HL-60 (cell line): ENCODE measurements at regions not wholly inside any gene's neighbourhood (a gene's known extent, or its start where the extent isn't known, plus 50 kb on each side); places are given as distances from the start of the nearest gene placed in this dataset.

Experiments used
- DNase-seq, 2 experiments: peaks; one replicate each; pipeline ENCODE4 v3.0.0-alpha.2; 2010 to 2020; ENCODE audit warnings: low read depth in 1 of 2, low spot score in 1 of 2
- H3K27ac ChIP-seq: fragments of 250-450 bp; sonication (Bioruptor Pico); replicated peaks from 2 replicates; pipeline ENCODE4 v1.5.1; 2020; ENCODE audit warnings: mild to moderate bottlenecking, moderate library complexity
- H3K27me3 ChIP-seq: fragments of 250-450 bp; sonication (Bioruptor Pico); 2 replicates; pipeline ENCODE4 v1.5.1; 2021; ENCODE audit warnings: mild to moderate bottlenecking, moderate library complexity; ENCODE audit not compliant: insufficient read depth, poor library complexity, severe bottlenecking
- H3K4me3 ChIP-seq: replicated peaks from 2 replicates; pipeline ENCODE4 v1.5.1; 2011; ENCODE audit warnings: mild to moderate bottlenecking, control low read depth, low read length; ENCODE audit not compliant: insufficient read depth
- GABPA ChIP-seq: IDR thresholded peaks from 2 replicates; pipeline ENCODE4 v1.6.1; 2012; ENCODE audit warnings: low read depth
- POLR2AphosphoS5 ChIP-seq: IDR thresholded peaks from 2 replicates; pipeline ENCODE4 v1.6.1; 2012; ENCODE audit warnings: low read depth
- SPI1 ChIP-seq: IDR thresholded peaks from 2 replicates; pipeline ENCODE4 v1.6.1; 2012; ENCODE audit warnings: low read depth, mild to moderate bottlenecking, borderline replicate concordance
- TF ChIP-seq, protein P1 (sequence below): IDR thresholded peaks from 2 replicates; pipeline ENCODE4 v1.6.1; 2012; ENCODE audit warnings: low read depth; ENCODE audit not compliant: insufficient replicate concordance
- TF ChIP-seq, protein P2 (sequence below): IDR thresholded peaks from one replicate; pipeline ENCODE4 v1.5.1; 2011; ENCODE audit warnings: low read length, control low read depth, inconsistent platforms; ENCODE audit not compliant: insufficient read depth

DNA sequence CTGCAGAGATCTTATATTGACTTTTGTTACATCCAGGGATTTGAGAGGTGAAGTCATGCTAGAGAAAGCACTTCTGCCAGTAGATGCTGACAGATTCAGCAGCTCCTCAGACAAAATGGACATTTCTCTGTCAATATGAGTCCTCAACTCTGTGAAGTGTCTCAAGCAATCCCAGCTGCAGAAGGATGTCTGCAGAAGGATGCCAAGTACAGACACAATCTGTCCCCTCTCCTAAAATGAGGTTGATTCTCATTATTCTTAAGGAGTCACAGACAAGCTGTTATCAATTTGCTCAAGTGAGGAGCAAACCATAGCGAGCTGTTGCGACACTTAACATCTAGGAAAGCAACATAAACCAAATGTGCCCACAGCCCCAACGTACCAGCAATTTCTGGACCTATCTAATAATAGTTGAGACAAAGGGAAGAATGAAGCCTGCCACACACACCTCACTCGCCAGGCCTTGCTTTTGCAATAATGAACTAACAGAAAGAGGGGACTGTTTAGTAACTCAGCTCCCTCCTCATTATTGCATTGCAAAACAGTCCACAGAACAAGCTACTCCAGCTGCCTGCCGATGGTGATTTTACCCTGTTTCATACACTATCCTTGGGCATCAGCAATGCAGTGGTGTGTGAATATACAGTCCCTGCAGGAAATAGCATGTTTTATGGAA is 364.2 kb upstream of the PDE4D start:
- DNase-seq = peak; percentile 66 to 91
- Histone ChIP-seq H3K27me3 (no peaks in the 10 kb centered on the region), H3K4me3 (no peak overlapping the region), H3K27ac (peak overlapping the region; percentile 75)
- TF ChIP-seq SPI1 (no peak), GABPA (no peak), POLR2AphosphoS5 (no peak)
- TF ChIP-seq, protein P1, sequence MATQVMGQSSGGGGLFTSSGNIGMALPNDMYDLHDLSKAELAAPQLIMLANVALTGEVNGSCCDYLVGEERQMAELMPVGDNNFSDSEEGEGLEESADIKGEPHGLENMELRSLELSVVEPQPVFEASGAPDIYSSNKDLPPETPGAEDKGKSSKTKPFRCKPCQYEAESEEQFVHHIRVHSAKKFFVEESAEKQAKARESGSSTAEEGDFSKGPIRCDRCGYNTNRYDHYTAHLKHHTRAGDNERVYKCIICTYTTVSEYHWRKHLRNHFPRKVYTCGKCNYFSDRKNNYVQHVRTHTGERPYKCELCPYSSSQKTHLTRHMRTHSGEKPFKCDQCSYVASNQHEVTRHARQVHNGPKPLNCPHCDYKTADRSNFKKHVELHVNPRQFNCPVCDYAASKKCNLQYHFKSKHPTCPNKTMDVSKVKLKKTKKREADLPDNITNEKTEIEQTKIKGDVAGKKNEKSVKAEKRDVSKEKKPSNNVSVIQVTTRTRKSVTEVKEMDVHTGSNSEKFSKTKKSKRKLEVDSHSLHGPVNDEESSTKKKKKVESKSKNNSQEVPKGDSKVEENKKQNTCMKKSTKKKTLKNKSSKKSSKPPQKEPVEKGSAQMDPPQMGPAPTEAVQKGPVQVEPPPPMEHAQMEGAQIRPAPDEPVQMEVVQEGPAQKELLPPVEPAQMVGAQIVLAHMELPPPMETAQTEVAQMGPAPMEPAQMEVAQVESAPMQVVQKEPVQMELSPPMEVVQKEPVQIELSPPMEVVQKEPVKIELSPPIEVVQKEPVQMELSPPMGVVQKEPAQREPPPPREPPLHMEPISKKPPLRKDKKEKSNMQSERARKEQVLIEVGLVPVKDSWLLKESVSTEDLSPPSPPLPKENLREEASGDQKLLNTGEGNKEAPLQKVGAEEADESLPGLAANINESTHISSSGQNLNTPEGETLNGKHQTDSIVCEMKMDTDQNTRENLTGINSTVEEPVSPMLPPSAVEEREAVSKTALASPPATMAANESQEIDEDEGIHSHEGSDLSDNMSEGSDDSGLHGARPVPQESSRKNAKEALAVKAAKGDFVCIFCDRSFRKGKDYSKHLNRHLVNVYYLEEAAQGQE = no peak
- TF ChIP-seq, protein P2, sequence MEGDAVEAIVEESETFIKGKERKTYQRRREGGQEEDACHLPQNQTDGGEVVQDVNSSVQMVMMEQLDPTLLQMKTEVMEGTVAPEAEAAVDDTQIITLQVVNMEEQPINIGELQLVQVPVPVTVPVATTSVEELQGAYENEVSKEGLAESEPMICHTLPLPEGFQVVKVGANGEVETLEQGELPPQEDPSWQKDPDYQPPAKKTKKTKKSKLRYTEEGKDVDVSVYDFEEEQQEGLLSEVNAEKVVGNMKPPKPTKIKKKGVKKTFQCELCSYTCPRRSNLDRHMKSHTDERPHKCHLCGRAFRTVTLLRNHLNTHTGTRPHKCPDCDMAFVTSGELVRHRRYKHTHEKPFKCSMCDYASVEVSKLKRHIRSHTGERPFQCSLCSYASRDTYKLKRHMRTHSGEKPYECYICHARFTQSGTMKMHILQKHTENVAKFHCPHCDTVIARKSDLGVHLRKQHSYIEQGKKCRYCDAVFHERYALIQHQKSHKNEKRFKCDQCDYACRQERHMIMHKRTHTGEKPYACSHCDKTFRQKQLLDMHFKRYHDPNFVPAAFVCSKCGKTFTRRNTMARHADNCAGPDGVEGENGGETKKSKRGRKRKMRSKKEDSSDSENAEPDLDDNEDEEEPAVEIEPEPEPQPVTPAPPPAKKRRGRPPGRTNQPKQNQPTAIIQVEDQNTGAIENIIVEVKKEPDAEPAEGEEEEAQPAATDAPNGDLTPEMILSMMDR = no peak

DNA sequence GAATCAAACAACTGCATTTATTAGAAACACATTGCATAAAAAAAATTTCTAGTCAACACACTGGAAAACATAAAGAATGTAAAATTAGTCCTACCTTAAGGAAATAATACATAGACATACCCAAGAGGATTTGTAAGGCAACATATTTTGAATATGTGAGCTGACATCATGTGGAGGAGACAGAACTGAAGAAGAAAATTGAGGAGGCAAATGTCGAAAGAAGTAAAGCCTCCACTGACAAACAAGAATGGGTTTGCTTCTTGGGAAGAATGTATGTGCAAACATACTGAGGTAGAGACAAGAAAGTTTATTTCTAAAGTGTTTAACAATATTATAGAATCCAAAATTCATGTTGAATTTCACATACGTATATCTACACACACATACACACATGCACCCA is 363.0 kb upstream of the PDE4D start:
- no peaks in the 10 kb centered on the region for H3K27me3 ChIP-seq
- peak overlapping the region; percentile 75 for H3K27ac ChIP-seq
- no peak overlapping the region for H3K4me3 ChIP-seq
- TF ChIP-seq, protein P2 = no peak
- no peak for TF ChIP-seq SPI1
- TF ChIP-seq GABPA = no peak
- TF ChIP-seq POLR2AphosphoS5 = no peak
- TF ChIP-seq, protein P1 = no peak
- DNase-seq = no peak

DNA sequence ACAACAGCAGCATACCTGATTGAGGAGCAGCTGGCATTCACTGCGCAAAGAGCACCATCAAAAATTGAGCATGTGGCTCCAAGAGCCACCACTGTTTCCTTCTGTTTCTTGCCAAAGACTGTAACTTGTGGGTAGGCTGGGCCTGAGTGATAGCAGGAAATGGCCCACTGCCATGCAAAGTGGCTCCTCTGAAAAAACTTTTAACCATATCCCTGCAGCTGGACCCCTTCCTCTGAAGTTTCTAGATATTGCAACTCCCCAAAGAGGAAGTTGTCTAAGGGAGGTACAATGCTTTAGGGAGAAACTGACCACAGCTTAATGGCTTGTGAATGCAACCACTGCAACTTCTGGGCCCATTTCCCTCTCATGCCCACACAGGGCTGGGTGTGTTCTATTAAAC is 355.4 kb upstream of the PDE4D start:
- Histone ChIP-seq H3K27me3 (no peaks in the 10 kb centered on the region), H3K4me3 (no peak overlapping the region), H3K27ac (peak overlapping the region; percentile 84)
- DNase-seq = peak; percentile 80 to 86
- peak; percentile 64 for TF ChIP-seq POLR2AphosphoS5
- TF ChIP-seq, protein P1 = no peak
- TF ChIP-seq SPI1 = peak; percentile 45; the same call in 1 of the 2 replicates
